GM19238 (cell line): ENCODE measurements at regions not wholly inside any gene's neighbourhood (a gene's known extent, or its start where the extent isn't known, plus 50 kb on each side); places are given as distances from the start of the nearest gene placed in this dataset.
"Not testable (repeated sequence)": the region's sequence is repeated elsewhere in the genome, so short reads cannot be mapped to it uniquely, and the experiment has no call there.

Experiments
- DNase-seq: peaks from one replicate; pipeline ENCODE4 v3.0.0; 2011; ENCODE audit warnings: low spot score; ENCODE audit not compliant: insufficient read length

DNA sequence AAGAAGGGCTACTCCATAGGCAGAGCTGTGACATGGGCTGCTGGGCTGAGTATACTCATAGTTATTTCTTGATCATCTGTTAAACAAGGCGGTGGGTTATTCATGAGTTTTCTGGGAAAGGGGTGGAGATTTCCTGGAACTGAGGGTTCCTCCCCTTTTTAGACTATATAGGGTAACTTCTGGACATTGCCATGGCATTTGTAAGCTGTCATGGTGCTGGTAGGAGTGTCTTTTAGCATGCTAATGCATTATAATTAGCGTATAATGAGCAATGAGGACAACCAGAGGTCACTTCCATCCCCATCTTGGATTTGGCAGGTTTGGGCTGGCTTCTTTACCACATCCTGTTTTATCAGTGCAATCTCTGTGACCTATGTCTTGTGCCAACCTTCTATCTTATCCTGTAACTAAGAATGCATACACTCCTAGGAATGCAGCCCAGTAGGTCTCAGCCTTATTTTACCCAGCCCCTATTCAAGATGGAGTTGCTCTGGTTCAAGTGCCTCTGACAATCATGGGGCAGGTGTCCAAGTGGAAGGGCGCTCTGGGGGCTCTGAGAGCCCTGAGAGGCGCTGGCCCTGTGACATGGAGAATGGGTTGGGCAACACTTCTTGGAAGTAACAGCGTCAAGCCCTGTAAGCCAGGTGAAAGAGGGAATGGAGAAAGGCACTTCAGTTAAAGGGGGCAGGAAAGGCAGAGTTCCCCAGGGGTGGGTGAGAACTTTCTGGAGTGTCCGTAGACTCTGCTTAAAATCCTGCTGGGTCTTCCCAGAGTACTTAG, 354.2 kb upstream of the SULF2 start:
- no peak for DNase-seq

DNA sequence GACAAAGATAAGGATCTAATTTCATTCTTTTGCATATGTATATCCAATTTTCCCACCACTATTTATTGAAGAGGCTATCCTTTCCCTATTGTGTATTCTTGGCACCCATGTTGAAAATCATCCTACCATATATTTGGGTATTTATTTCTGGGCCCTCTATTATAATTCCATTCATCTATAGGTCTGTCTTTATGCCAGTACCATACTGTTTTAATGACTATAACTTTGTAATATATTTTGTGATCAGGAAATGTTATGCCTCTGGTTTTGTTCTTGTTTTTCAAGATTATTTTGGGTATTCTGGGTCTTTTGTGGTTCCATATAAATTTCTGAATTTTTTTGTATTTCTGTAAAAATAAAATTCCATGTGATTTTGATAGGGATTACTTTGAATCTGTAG, 347.6 kb upstream of the SULF2 start:
- no peak for DNase-seq

GRCh38 chr20:48131581-48131980, 346.3 kb upstream of the SULF2 start:
- no peak for DNase-seq

- DNase-seq, result no peak
Measured at GRCh38 chr20:48129345-48129942, 344.2 kb upstream of the SULF2 start.

DNA sequence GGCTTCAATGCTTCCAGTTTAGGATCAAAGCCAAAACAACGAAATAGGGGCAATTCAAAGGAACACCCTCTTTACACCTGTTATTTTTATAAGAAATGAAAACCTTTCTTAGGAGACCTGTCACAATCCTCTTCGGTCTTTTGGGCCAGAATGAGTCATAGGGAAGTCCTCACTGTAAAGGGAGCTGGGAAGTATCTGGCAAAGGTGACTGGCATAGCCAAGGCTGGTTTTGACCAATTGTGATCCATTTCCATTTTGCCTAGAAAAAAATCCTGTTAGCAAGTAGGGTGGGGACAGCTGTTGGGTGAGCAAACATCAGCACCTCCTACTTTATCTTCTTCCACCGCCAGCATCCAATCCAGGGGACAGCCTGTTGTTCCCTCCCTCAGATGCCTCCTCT, 343.2 kb upstream of the SULF2 start:
- DNase-seq, result no peak

DNA sequence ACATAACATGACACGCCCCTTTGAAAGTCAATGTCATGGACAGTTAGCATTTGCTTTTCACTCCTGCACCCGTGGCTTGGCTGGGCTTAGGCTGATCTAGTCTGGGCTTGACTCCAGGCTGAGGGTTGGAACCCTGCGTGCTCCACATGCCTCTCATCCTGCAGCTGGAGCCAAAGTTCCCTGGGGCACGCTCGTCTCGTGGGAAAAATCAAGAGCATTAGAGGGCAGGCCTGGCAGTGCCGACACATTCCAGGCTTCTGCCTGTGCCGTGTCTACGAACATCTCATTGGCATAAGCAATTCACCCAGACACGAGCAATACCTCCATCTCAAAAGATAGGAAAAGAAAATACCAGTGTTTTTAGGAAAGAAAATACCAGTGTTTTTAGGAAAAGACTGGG, 342.7 kb upstream of the SULF2 start:
- not testable (repeated sequence) for DNase-seq

GRCh38 chr20:48127133-48127532, 341.9 kb upstream of the SULF2 start:
- DNase-seq, result not testable (repeated sequence)

DNA sequence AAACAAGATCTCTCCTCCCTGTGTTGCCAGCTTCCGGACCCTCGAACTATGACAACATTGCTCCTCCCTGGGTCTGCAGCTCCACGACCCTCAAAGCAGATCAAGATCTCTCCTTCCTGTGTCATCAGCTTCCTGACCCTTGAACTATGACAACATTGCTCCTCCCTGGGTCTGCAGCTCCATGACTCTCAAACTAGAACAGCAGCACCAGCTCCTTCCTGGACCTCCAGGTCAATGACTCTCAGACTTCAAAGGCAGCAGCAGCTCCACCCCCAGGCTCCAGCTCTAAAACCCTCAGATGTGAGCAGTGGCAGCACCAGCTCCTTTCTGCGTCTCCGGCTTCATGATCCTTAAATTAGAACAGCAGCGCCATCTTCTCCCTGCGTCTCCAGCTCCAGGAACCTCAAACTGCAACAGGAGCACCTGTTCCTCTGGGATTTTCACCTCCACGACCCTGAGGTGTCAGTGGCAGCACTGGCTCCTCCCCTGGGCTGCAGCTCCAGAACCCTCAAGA, 341.0 kb upstream of the SULF2 start:
- DNase-seq, result no peak

DNA sequence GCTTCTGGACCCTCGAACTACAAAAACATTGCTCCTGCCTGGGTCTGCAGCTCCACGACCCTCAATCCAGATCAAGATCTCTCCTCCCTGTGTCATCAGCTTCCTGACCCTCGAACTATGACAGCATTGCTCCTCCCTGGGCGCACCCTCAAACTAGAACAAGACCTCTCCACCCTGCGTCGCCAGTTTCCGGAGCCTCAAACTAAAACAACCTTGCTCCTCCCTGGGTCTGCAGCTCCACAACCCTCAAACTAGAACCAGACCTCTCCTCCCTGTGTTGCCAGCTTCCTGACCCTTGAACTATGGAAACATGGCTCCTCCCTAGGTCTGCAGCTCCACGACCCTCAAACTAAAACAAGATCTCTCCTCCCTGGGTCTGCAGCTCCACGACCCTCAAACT, 339.7 kb upstream of the SULF2 start:
- DNase-seq, result no peak

DNA sequence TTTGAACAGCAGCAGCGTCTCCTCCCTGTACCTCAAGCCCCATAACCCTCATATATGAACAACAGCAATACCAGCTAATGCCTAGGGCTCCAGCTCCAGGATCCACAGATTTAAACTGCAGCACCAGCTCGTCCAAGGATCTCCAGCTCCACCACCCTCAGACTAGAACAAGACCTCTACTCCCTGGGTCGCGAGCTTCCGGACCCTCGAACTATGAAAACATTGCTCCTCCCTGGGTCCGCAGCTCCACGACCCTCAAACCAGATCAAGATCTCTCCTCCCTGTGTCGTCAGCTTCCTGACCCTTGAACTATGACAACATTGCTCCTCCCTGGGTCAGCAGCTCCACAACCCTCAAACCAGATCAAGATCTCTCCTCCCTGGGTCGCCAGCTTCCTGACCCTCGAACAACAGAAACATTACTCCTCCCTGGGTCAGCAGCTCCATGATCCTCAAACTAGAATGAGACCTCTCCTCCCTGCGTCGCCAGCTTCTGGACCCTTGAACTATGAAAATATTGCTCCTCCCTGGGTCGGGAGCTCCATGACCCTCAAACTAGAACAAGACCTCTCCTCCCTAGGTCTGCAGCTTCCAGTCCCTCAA, 339.0 kb upstream of the SULF2 start:
- DNase-seq, result no peak

GRCh38 chr20:48120120-48120519, 334.8 kb upstream of the SULF2 start:
- DNase-seq, result no peak

GRCh38 chr20:48119389-48119788, 334.1 kb upstream of the SULF2 start:
- not testable (repeated sequence) for DNase-seq

- no peak for DNase-seq
Measured at GRCh38 chr20:48115502-48115901, 330.2 kb upstream of the SULF2 start.

- DNase-seq, result no peak
Measured at GRCh38 chr20:48107560-48107959, 322.3 kb upstream of the SULF2 start.

DNA sequence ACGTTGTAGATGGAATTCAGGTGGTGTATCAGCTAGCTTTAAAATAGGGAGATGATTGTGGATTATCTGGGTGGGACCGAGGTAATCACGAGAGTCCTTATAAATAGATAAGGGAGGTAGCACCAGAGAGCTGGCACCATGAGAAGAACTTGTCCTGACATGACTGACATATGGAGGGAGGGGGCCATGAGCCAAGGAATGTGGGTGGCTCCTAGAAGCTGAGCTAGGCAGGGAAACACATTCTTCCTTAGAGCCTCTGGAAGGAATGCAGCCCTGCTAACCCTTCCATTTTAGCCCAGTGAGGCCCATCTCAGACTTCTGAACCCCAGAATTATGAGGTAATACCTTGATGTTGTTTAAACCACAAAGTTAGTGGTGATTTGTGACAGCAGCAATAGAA, 321.1 kb upstream of the SULF2 start:
- no peak for DNase-seq

- no peak for DNase-seq
Measured at GRCh38 chr20:48105526-48105925, 320.2 kb upstream of the SULF2 start.

GRCh38 chr20:48102931-48103660, 317.8 kb upstream of the SULF2 start:
- no peak for DNase-seq

DNA sequence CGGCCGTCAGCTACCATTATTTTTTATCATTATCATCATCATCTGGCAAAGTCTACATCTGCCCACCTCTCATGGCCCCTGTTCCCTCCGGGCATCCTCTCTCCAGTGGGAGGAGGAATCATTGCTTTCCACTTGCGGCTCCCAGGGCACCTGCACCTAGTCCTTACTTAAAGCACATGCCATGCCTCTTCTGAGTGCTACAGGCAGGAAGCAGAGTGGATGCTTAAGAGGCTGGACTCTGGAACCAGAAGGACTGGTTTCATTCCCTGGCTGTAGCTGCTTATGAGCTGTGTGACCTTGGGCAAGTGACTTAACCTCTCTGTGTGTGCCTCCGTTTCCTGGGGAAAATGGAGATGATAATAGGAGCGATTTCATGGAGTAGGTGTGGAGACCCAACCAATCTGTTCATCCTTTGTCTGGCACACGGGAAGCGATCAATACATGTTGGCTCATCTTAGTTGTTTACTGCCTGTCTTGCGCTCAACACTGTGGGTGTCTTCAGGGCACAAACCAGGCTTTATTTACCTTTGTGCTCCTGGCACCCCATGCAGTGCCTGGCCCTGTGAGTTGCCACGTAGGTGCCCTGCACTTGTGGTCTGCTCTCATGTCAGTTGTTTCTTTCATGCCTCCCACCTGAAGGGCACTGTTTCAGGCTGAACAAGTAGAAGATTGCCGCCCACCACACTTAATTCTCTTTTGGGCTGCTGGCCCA, 317.0 kb upstream of the SULF2 start:
- no peak for DNase-seq

GRCh38 chr20:48100483-48100882, 315.2 kb upstream of the SULF2 start:
- no peak for DNase-seq

DNA sequence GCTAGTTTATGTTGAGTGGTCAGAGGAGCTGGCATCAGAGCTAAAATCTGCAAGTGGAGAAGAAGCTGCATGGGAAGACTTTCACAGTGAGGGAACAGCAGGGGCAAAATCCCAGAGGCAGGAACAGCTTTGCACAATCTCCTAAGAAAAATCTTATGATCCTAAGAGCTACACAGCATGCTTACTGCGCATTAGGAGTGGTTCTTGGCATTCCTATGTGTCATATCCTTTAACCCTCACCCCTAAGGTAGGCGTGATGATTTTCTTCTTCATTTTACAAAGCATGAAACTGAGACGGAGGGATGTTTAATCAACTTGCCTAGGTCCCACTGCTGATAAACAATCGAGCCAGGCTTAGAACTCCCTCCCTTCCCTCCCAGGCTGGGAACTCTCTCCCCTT, 313.6 kb upstream of the SULF2 start:
- DNase-seq, result no peak

DNA sequence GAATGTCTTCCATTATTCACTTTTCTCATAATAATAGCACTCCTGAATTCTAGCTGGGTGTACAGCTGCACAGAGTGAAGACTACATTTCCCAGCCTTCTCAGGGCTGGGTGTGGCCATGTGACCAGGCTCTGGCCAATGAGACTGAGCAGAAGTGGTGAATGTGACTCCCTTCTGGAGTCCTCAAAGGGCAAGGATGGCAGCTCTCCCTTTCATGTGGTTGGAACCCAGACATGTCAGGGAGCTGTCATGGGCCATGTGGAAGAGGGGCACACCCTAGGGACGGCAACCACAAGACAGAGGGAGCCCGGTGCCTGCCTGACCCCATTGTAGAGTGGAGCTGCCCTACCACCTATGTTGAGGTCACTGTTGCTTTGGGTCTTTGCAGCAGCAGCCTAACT, 312.8 kb upstream of the SULF2 start:
- no peak for DNase-seq
